ENCODE measurements at regions not wholly inside any gene's neighbourhood (a gene's known extent, or its start where the extent isn't known, plus 50 kb on each side); places are given as distances from the start of the nearest gene placed in this dataset.
A peak's percentile ranks its signal among the peaks of the same experiment; 100 is the strongest.

DNA sequence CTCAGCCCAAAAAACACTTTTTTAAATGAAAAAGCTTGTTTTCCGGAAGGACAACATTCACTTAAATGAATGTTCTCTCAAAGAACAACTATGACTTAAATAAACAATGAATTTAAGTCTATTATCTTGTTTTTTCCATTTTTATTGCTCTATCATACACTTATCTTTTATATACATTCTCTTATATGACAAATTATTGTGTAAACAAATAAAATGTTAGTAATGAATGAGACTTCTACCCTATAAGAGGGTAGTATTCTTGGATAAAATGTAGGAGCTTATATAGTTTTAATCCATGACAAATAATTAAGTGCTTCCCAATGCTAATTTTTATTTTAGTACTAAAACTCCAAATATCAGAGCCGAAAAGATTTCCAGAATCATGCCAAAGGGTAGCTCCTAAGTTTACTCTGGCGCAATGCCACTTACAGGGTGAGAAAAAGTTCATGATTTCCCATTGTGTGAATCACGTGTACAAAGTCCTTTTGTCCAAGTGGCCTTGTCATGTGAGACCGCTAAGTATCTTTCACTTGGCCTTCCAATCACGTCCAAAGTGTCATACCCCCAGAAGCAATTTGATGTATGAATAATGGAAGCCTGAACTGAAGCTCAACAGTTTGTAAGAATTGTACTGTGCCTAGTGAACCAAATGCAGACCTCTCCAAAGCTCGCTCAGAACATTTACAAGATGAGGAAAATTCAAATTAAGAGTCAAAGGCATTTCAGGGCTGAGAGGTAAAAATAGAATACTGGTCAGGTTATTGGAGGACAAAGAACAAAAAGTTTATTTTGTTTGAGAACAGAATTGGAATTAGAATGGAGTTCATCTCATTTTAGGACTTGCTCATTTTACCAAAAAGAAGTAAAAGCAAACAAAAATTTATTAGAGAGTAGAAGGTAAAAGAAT is 56.6 kb upstream of the C1orf21 start:
- TF ChIP-seq, protein P1, sequence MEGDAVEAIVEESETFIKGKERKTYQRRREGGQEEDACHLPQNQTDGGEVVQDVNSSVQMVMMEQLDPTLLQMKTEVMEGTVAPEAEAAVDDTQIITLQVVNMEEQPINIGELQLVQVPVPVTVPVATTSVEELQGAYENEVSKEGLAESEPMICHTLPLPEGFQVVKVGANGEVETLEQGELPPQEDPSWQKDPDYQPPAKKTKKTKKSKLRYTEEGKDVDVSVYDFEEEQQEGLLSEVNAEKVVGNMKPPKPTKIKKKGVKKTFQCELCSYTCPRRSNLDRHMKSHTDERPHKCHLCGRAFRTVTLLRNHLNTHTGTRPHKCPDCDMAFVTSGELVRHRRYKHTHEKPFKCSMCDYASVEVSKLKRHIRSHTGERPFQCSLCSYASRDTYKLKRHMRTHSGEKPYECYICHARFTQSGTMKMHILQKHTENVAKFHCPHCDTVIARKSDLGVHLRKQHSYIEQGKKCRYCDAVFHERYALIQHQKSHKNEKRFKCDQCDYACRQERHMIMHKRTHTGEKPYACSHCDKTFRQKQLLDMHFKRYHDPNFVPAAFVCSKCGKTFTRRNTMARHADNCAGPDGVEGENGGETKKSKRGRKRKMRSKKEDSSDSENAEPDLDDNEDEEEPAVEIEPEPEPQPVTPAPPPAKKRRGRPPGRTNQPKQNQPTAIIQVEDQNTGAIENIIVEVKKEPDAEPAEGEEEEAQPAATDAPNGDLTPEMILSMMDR (IDR thresholded peaks at IDR 0.05) = no peak
- TF ChIP-seq POLR2A (IDR thresholded peaks at IDR 0.05) = peak in 1 of 2 donors; percentile 6

Measured in thyroid gland (tissue), 4 donors.